ENCODE measurements at regions not wholly inside any gene's neighbourhood (a gene's known extent, or its start where the extent isn't known, plus 50 kb on each side); places are given as distances from the start of the nearest gene placed in this dataset.
A peak's percentile ranks its signal among the peaks of the same experiment; 100 is the strongest.
"Not testable (repeated sequence)": the region's sequence is repeated elsewhere in the genome, so short reads cannot be mapped to it uniquely, and the experiment has no call there.

- DNase-seq = not testable (repeated sequence)
Measured at GRCh38 chr7:63856466-63856865, 142.2 kb upstream of the ZNF722 start.

- DNase-seq = no peak
Measured at GRCh38 chr7:63867127-63867526, 131.5 kb upstream of the ZNF722 start.

GRCh38 chr7:63874242-63874641 lies 124.4 kb upstream of the ZNF722 start:
- DNase-seq = not testable (repeated sequence)

- no peak for DNase-seq
Measured at GRCh38 chr7:63876707-63877322, 121.8 kb upstream of the ZNF722 start.

GRCh38 chr7:63887031-63887430 lies 111.6 kb upstream of the ZNF722 start:
- no peak for DNase-seq

GRCh38 chr7:63899691-63900393 lies 98.8 kb upstream of the ZNF722 start:
- peak; percentile 76 for DNase-seq

- DNase-seq = peak; percentile 86
Measured at GRCh38 chr7:63900394-63901203, 98.0 kb upstream of the ZNF722 start.

- DNase-seq = not testable (repeated sequence)
Measured at GRCh38 chr7:63901204-63901506, 97.5 kb upstream of the ZNF722 start.

GRCh38 chr7:63918986-63919385 lies 79.7 kb upstream of the ZNF722 start:
- DNase-seq = no peak

- DNase-seq = no peak
Measured at GRCh38 chr7:63925262-63925625, 73.4 kb upstream of the ZNF722 start.

GRCh38 chr7:63925626-63926460 lies 72.8 kb upstream of the ZNF722 start:
- DNase-seq = peak; percentile 86

GRCh38 chr7:63927261-63927660 lies 71.4 kb upstream of the ZNF722 start:
- no peak for DNase-seq

GRCh38 chr7:63931057-63931600 lies 67.5 kb upstream of the ZNF722 start:
- no peak for DNase-seq

GRCh38 chr7:63931985-63932577 lies 66.6 kb upstream of the ZNF722 start:
- DNase-seq = no peak

Data from activated CD4-positive, alpha-beta T cell treated with anti-CD3 and anti-CD28 coated beads for 1 hour (primary cell).